Neural progenitor cell (in vitro differentiated cells): ENCODE measurements at regions not wholly inside any gene's neighbourhood (a gene's known extent, or its start where the extent isn't known, plus 50 kb on each side); places are given as distances from the start of the nearest gene placed in this dataset.

ENCODE experiments used
- DNase-seq: peaks from one replicate; pipeline ENCODE4 v3.0.0-alpha.2; 2016; ENCODE audit warnings: low spot score
- H2AFZ ChIP-seq: fragments of 200-600 bp; sonication (generic); replicated peaks from 2 replicates; pipeline ENCODE4 v1.6.1; 2016; ENCODE audit warnings: antibody characterized with exemption
- H3F3A ChIP-seq: fragments of 200-600 bp; sonication (generic); 2 replicates; pipeline ENCODE4 v1.6.1; 2016; ENCODE audit warnings: antibody characterized with exemption, low read depth
- H3K27ac ChIP-seq: fragments of 200-600 bp; sonication (generic); 2 replicates; pipeline ENCODE4 v1.5.1; 2016; ENCODE audit warnings: mild to moderate bottlenecking
- H3K27me3 ChIP-seq: fragments of 200-600 bp; sonication (generic); 2 replicates; pipeline ENCODE4 v1.6.1; 2016; ENCODE audit warnings: mild to moderate bottlenecking, moderate library complexity
- H3K36me3 ChIP-seq: fragments of 200-600 bp; sonication (generic); 2 replicates; pipeline ENCODE4 v1.5.1; 2016
- H3K4me1 ChIP-seq: fragments of 200-600 bp; sonication (generic); 2 replicates; pipeline ENCODE4 v1.6.1; 2016; ENCODE audit warnings: mixed run types
- H3K4me2 ChIP-seq: fragments of 200-600 bp; sonication (generic); 2 replicates; pipeline ENCODE4 v1.6.1; 2016
- H3K4me3 ChIP-seq: fragments of 200-600 bp; sonication (generic); 2 replicates; pipeline ENCODE4 v1.5.1; 2016
- H3K79me2 ChIP-seq: fragments of 200-600 bp; sonication (generic); 2 replicates; pipeline ENCODE4 v1.6.1; 2016; ENCODE audit warnings: low read depth
- H3K9ac ChIP-seq: fragments of 200-600 bp; sonication (generic); 2 replicates; pipeline ENCODE4 v1.6.1; 2016
- H3K9me3 ChIP-seq: fragments of 200-600 bp; sonication (generic); 2 replicates; pipeline ENCODE4 v1.5.1; 2016; ENCODE audit warnings: low read depth
- H4K20me1 ChIP-seq: fragments of 200-600 bp; sonication (generic); 2 replicates; pipeline ENCODE4 v1.6.1; 2016; ENCODE audit warnings: low read depth
- H3K27ac Mint-ChIP-seq: 3 replicates; pipeline ENCODE4 v1.8.0; 2021; ENCODE audit warnings: mixed read lengths
- H3K27me3 Mint-ChIP-seq: 2 replicates; pipeline ENCODE4 v1.8.0; 2022; ENCODE audit warnings: low read depth, mild to moderate bottlenecking, inconsistent platforms, moderate library complexity, mixed read lengths; ENCODE audit not compliant: insufficient read depth
- H3K36me3 Mint-ChIP-seq: 3 replicates; pipeline ENCODE4 v1.8.0; 2021; ENCODE audit warnings: mixed read lengths
- H3K4me1 Mint-ChIP-seq: 3 replicates; pipeline ENCODE4 v1.8.0; 2021; ENCODE audit warnings: mixed read lengths
- H3K4me3 Mint-ChIP-seq: 3 replicates; pipeline ENCODE4 v1.8.0; 2021; ENCODE audit warnings: mild to moderate bottlenecking, moderate library complexity, mixed read lengths
- H3K9me3 Mint-ChIP-seq: 3 replicates; pipeline ENCODE4 v1.8.0; 2020; ENCODE audit warnings: mixed read lengths
- CTCF ChIP-seq: fragments of 200-600 bp; sonication (generic); IDR thresholded peaks from 2 replicates; pipeline ENCODE4 v1.5.1; 2017; ENCODE audit warnings: antibody characterized with exemption, mild to moderate bottlenecking
- EZH2 ChIP-seq: fragments of 200-600 bp; sonication (generic); IDR thresholded peaks from 2 replicates; pipeline ENCODE4 v1.6.1; 2017; ENCODE audit warnings: antibody characterized with exemption, mild to moderate bottlenecking, moderate library complexity
- EZH2phosphoT487 ChIP-seq: fragments of 200-600 bp; sonication (generic); IDR thresholded peaks from 2 replicates; pipeline ENCODE4 v1.6.1; 2017; ENCODE audit warnings: antibody characterized with exemption

- no peak overlapping the region for H3K27ac Mint-ChIP-seq
- H3K4me1 ChIP-seq = no peaks in the 10 kb centered on the region
- H3K4me3 ChIP-seq = no peak overlapping the region
- H3K27me3 ChIP-seq = no peaks in the 10 kb centered on the region
- H2AFZ ChIP-seq = no peak overlapping the region
- no peaks in the 10 kb centered on the region for H3K36me3 ChIP-seq
- H3K9ac ChIP-seq = no peak overlapping the region
- peaks cover 2% of the 10 kb centered on the region for H3K27me3 Mint-ChIP-seq
- H3K36me3 Mint-ChIP-seq = no peaks in the 10 kb centered on the region
- no peak for TF ChIP-seq EZH2phosphoT487
- no peak for TF ChIP-seq CTCF
- TF ChIP-seq EZH2 = no peak
- no peaks in the 10 kb centered on the region for H3F3A ChIP-seq
- DNase-seq = no peak
- no peak overlapping the region for H3K4me3 Mint-ChIP-seq
- H3K4me1 Mint-ChIP-seq = no peaks in the 10 kb centered on the region
- H3K79me2 ChIP-seq = no peaks in the 10 kb centered on the region
- no peak overlapping the region for H3K4me2 ChIP-seq
- H3K9me3 ChIP-seq = no peaks in the 10 kb centered on the region
- H4K20me1 ChIP-seq = no peaks in the 10 kb centered on the region
- no peak overlapping the region for H3K27ac ChIP-seq
- H3K9me3 Mint-ChIP-seq = peaks cover 4% of the 10 kb centered on the region
Observed at GRCh38 chrX:39205467-39205866, 404.2 kb downstream of the MID1IP1 start.

GRCh38 chrX:39206399-39207145 lies 405.3 kb downstream of the MID1IP1 start:
- H3K4me3 Mint-ChIP-seq = no peak overlapping the region
- H3K4me1 Mint-ChIP-seq = no peaks in the 10 kb centered on the region
- no peak for DNase-seq
- no peak overlapping the region for H3K27ac ChIP-seq
- no peaks in the 10 kb centered on the region for H3K36me3 Mint-ChIP-seq
- no peak overlapping the region for H2AFZ ChIP-seq
- peaks cover 3% of the 10 kb centered on the region for H3K27me3 Mint-ChIP-seq
- no peak overlapping the region for H3K9ac ChIP-seq
- H3K9me3 Mint-ChIP-seq = peaks cover 5% of the 10 kb centered on the region
- TF ChIP-seq EZH2 = no peak
- no peak for TF ChIP-seq CTCF
- no peaks in the 10 kb centered on the region for H3K79me2 ChIP-seq
- no peak overlapping the region for H3K4me2 ChIP-seq
- H3K9me3 ChIP-seq = no peaks in the 10 kb centered on the region
- H3K27me3 ChIP-seq = no peaks in the 10 kb centered on the region
- H3K4me3 ChIP-seq = no peak overlapping the region
- H3K27ac Mint-ChIP-seq = no peak overlapping the region
- H3K36me3 ChIP-seq = no peaks in the 10 kb centered on the region
- no peaks in the 10 kb centered on the region for H3K4me1 ChIP-seq
- no peaks in the 10 kb centered on the region for H3F3A ChIP-seq
- no peaks in the 10 kb centered on the region for H4K20me1 ChIP-seq

GRCh38 chrX:39211501-39211900 lies 410.2 kb downstream of the MID1IP1 start:
- no peak overlapping the region for H3K9ac ChIP-seq
- TF ChIP-seq EZH2 = no peak
- TF ChIP-seq EZH2phosphoT487 = no peak

GRCh38 chrX:39212456-39212855 lies 411.2 kb downstream of the MID1IP1 start:
- H3F3A ChIP-seq = no peaks in the 10 kb centered on the region
- H3K4me2 ChIP-seq = no peak overlapping the region
- DNase-seq = no peak
- no peak for TF ChIP-seq EZH2
- no peak for TF ChIP-seq CTCF
- no peak for TF ChIP-seq EZH2phosphoT487
- Mint-ChIP-seq H3K9me3 (peaks cover 2% of the 10 kb centered on the region), H3K4me1 (no peaks in the 10 kb centered on the region), H3K4me3 (no peak overlapping the region), H3K27me3 (peaks cover 5% of the 10 kb centered on the region), H3K27ac (no peak overlapping the region), H3K36me3 (no peaks in the 10 kb centered on the region)
- no peak overlapping the region for H3K27ac ChIP-seq
- no peak overlapping the region for H3K4me3 ChIP-seq
- no peaks in the 10 kb centered on the region for H4K20me1 ChIP-seq
- no peaks in the 10 kb centered on the region for H3K36me3 ChIP-seq
- H3K9ac ChIP-seq = no peak overlapping the region
- no peaks in the 10 kb centered on the region for H3K79me2 ChIP-seq
- H2AFZ ChIP-seq = no peak overlapping the region
- H3K9me3 ChIP-seq = no peaks in the 10 kb centered on the region
- peaks cover 9% of the 10 kb centered on the region for H3K4me1 ChIP-seq
- no peaks in the 10 kb centered on the region for H3K27me3 ChIP-seq

More at GRCh38 chrX:39211501-39211900, 410.2 kb downstream of the MID1IP1 start:
- no peaks in the 10 kb centered on the region for H3K27me3 ChIP-seq
- H3F3A ChIP-seq = no peaks in the 10 kb centered on the region
- no peaks in the 10 kb centered on the region for H3K79me2 ChIP-seq
- no peak overlapping the region for H3K27ac ChIP-seq
- H2AFZ ChIP-seq = no peak overlapping the region
- H3K9me3 ChIP-seq = no peaks in the 10 kb centered on the region
- no peak overlapping the region for H3K27ac Mint-ChIP-seq
- H3K4me2 ChIP-seq = no peak overlapping the region
- H3K36me3 Mint-ChIP-seq = no peaks in the 10 kb centered on the region
- H3K36me3 ChIP-seq = no peaks in the 10 kb centered on the region
- H4K20me1 ChIP-seq = no peaks in the 10 kb centered on the region
- H3K4me3 Mint-ChIP-seq = no peak overlapping the region
- DNase-seq = no peak
- H3K4me1 Mint-ChIP-seq = no peaks in the 10 kb centered on the region
- peaks cover 9% of the 10 kb centered on the region for H3K4me1 ChIP-seq
- peaks cover 2% of the 10 kb centered on the region for H3K9me3 Mint-ChIP-seq
- peaks cover 5% of the 10 kb centered on the region for H3K27me3 Mint-ChIP-seq
- H3K4me3 ChIP-seq = no peak overlapping the region
